ENCODE measurements at regions not wholly inside any gene's neighbourhood (a gene's known extent, or its start where the extent isn't known, plus 50 kb on each side); places are given as distances from the start of the nearest gene placed in this dataset.
A peak's percentile ranks its signal among the peaks of the same experiment; 100 is the strongest.

DNA sequence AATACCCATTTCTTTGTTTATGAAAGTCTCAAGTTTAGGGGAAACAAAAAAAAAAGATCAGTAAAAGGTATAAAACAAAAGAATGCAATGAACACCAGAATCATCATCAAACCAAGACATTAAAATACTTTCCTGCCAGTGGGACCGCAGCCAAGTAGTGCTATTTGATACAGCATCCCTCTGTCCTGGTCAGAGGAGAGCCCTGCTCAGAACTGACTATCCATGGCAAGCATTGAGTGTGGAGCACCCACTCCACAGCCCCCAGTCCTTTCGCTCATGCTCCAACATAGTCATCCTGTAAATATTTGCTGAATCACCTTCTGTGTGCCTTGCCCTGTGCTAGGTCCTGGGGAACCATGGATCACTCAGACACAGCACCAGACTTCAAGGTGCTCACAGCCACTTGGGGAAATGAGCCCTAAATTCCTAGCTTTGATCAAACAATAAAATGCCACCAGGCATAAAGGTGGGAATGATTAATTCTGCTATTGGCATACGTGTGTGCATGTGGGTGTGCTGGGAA, 213.6 kb upstream of the TBX20 start:
- CTCF ChIA-PET: no interaction called here
- H3K4me1 ChIP-seq (ENCODE audit: control insufficient read depth in 1 of 2, extremely low read depth in 1 of 2, insufficient read depth in 2 of 2, low read length in 2 of 2): no peaks in the 10 kb centered on the region
- H3K4me1 Mint-ChIP-seq: no peaks in the 10 kb centered on the region
- H3K36me3 Mint-ChIP-seq: no peaks in the 10 kb centered on the region
- ATAC-seq (replicated peaks in 1 of 4): no peak
- peaks cover 0 to 16% of the 10 kb centered on the region in 2 experiments for H3K27me3 ChIP-seq (replicated peaks in 1 of 2; ENCODE audit: control insufficient read depth in 2 of 2, extremely low read depth in 1 of 2, insufficient read depth in 2 of 2, low read length in 1 of 2)
- H3K9me3 Mint-ChIP-seq: peaks cover 0 to 5% (median 4%) of the 10 kb centered on the region in 3 donors
- no peak overlapping the region for H3K27ac Mint-ChIP-seq
- no peaks in the 10 kb centered on the region for H3K9me3 ChIP-seq
- H3K36me3 ChIP-seq (ENCODE audit: control insufficient read depth in 2 of 2, extremely low read depth in 1 of 2, insufficient read depth in 1 of 2, low read length in 1 of 2): no peaks in the 10 kb centered on the region
- peaks cover 24 to 31% of the 10 kb centered on the region in 2 donors for H3K27me3 Mint-ChIP-seq
- POLR2A ChIA-PET: no interaction called here
- no peak overlapping the region for H3K27ac ChIP-seq (ENCODE audit: low read length)
- no peak overlapping the region for H3K4me3 ChIP-seq (ENCODE audit: control insufficient read depth in 1 of 2, extremely low read depth in 1 of 2, low read length in 1 of 2)
- no peak overlapping the region for H3K4me3 Mint-ChIP-seq
- DNase-seq: no peak
- WGBS (ENCODE audit: insufficient coverage): 47% methylated on average over 3 of the region's 3 CpGs

DNA sequence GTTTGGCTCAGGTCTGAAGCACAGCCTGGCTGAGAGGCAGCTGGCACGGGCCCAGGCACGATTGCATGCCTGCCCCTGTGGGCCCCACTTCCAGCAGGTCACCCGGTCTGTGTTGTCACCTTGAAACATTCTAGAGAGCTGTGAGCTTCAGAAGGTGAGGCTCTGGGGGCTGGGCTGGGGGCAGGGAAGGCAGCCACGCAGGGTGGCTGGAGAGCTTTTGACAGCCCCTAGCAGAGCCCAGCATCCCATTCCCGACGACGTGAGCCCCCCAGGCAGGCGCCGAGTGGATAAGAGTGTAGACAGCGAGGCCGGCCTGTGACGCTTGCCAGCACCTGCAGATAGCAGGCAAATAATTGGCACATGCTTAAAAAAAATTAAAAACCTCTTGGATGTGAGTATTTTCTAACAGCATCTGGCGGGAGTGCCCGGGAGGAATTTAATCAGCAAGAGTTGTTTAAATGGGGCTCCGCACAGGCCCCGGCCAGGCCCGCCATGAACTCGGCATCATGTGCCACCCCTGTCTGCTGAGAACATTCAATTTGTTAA, 212.0 kb upstream of the TBX20 start:
- POLR2A ChIA-PET: no interaction called here
- no peaks in the 10 kb centered on the region for H3K9me3 ChIP-seq
- Mint-ChIP-seq H3K9me3 (peaks cover 0 to 5% (median 4%) of the 10 kb centered on the region in 3 donors), H3K4me1 (no peaks in the 10 kb centered on the region), H3K27me3 (peaks cover 24 to 31% of the 10 kb centered on the region in 2 donors), H3K36me3 (no peaks in the 10 kb centered on the region), H3K27ac (no peak overlapping the region), H3K4me3 (no peak overlapping the region)
- no peaks in the 10 kb centered on the region for H3K4me1 ChIP-seq (ENCODE audit: control insufficient read depth in 1 of 2, extremely low read depth in 1 of 2, insufficient read depth in 2 of 2, low read length in 2 of 2)
- H3K4me3 ChIP-seq (ENCODE audit: control insufficient read depth in 1 of 2, extremely low read depth in 1 of 2, low read length in 1 of 2): no peak overlapping the region
- peaks cover 0 to 24% of the 10 kb centered on the region in 2 experiments for H3K27me3 ChIP-seq (replicated peaks in 1 of 2; ENCODE audit: control insufficient read depth in 2 of 2, extremely low read depth in 1 of 2, insufficient read depth in 2 of 2, low read length in 1 of 2)
- 69% methylated on average over 10 of the region's 18 CpGs for WGBS (ENCODE audit: insufficient coverage)
- CTCF ChIA-PET: no interaction called here
- no peak for ATAC-seq (replicated peaks in 1 of 4)
- DNase-seq: no peak
- no peak overlapping the region for H3K27ac ChIP-seq (ENCODE audit: low read length)
- no peaks in the 10 kb centered on the region for H3K36me3 ChIP-seq (ENCODE audit: control insufficient read depth in 2 of 2, extremely low read depth in 1 of 2, insufficient read depth in 1 of 2, low read length in 1 of 2)

DNA sequence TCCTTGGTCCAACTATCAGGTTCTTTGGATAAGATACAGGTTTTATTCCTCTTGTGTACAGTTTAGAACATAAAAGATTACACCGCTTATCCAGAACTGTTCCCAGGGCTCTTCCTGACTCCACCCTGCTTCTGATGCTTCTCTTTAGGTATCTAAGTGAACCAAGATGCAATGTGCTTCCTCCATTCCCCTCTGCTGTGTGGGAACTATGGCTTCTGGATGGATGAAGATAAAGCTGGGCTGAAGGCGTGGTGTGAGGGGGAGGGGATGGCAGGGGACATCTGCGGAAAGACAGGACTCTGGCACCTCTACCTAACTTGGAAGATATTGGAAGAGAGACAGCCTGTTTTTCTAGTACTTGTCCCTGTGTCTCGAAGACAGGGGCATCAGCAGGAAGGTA, 209.9 kb upstream of the TBX20 start:
- H3K4me1 Mint-ChIP-seq: no peaks in the 10 kb centered on the region
- no CpG with 5 or more reads among the region's 4 CpGs for WGBS (ENCODE audit: insufficient coverage)
- DNase-seq: no peak
- ATAC-seq (replicated peaks in 1 of 4): no peak
- ChIA-PET CTCF (no interaction called here), POLR2A (no interaction called here)
- no peaks in the 10 kb centered on the region for H3K36me3 ChIP-seq (ENCODE audit: control insufficient read depth in 2 of 2, extremely low read depth in 1 of 2, insufficient read depth in 1 of 2, low read length in 1 of 2)
- no peaks in the 10 kb centered on the region for H3K9me3 ChIP-seq
- no peaks in the 10 kb centered on the region for H3K36me3 Mint-ChIP-seq
- H3K4me1 ChIP-seq (ENCODE audit: control insufficient read depth in 1 of 2, extremely low read depth in 1 of 2, insufficient read depth in 2 of 2, low read length in 2 of 2): no peaks in the 10 kb centered on the region
- H3K4me3 Mint-ChIP-seq: no peak overlapping the region
- H3K9me3 Mint-ChIP-seq: peaks cover 1 to 6% (median 5%) of the 10 kb centered on the region in 3 donors
- peaks cover 0 to 22% of the 10 kb centered on the region in 2 experiments for H3K27me3 ChIP-seq (replicated peaks in 1 of 2; ENCODE audit: control insufficient read depth in 2 of 2, extremely low read depth in 1 of 2, insufficient read depth in 2 of 2, low read length in 1 of 2)
- H3K27me3 Mint-ChIP-seq: peaks cover 16 to 29% of the 10 kb centered on the region in 2 donors
- no peak overlapping the region for H3K27ac ChIP-seq (ENCODE audit: low read length)
- H3K27ac Mint-ChIP-seq: no peak overlapping the region
- no peak overlapping the region for H3K4me3 ChIP-seq (ENCODE audit: control insufficient read depth in 1 of 2, extremely low read depth in 1 of 2, low read length in 1 of 2)

DNA sequence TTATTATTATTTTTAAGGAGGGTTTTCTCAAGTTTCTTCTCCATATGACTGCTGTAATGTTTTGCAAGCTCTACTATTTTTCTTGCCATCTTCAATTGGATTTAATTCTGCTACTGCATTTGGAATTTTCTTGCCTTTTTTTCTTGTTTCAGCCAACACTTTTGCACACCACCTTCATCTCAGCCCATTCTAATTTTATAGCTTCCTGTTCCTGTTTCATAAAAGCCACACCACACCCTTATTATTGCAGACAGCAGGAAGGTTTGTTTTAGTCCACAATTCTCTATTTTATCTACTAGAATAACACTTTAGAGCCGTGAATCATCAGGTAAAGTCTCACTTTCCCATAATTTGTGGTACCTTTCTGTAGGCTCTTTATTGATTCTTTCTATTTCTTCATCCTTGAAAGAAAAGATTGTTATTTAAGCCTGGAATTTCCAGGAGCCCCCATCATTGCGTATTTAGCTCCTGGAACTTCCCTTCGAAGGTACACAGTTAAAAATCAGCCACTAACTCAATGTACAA, 209.3 kb upstream of the TBX20 start:
- H3K9me3 Mint-ChIP-seq: peaks cover 6 to 11% (median 10%) of the 10 kb centered on the region in 3 donors
- DNase-seq (no peak), ATAC-seq (replicated peaks in 1 of 4) (no peak)
- H3K36me3 ChIP-seq (ENCODE audit: control insufficient read depth in 2 of 2, extremely low read depth in 1 of 2, insufficient read depth in 1 of 2, low read length in 1 of 2): no peaks in the 10 kb centered on the region
- H3K27ac ChIP-seq (ENCODE audit: low read length): no peak overlapping the region
- no peaks in the 10 kb centered on the region for H3K9me3 ChIP-seq
- no CpG with 5 or more reads among the region's 3 CpGs for WGBS (ENCODE audit: insufficient coverage)
- CTCF ChIA-PET: interaction anchor here in 1 of 2 donors (0.5 kb wide), 1 partner anchor 428 kb away, joined by 3 read pairs; no protein-coding TSS in a partner anchor
- POLR2A ChIA-PET: interaction anchor here in 1 of 2 donors (0.6 kb wide), 1 partner anchor 487 kb away, joined by 4 read pairs; no protein-coding TSS in a partner anchor
- no peak overlapping the region for H3K27ac Mint-ChIP-seq
- no peaks in the 10 kb centered on the region for H3K36me3 Mint-ChIP-seq
- peaks cover 13 to 25% of the 10 kb centered on the region in 2 donors for H3K27me3 Mint-ChIP-seq
- H3K4me3 Mint-ChIP-seq: no peak overlapping the region
- no peak overlapping the region for H3K4me3 ChIP-seq (ENCODE audit: control insufficient read depth in 1 of 2, extremely low read depth in 1 of 2, low read length in 1 of 2)
- no peaks in the 10 kb centered on the region for H3K4me1 ChIP-seq (ENCODE audit: control insufficient read depth in 1 of 2, extremely low read depth in 1 of 2, insufficient read depth in 2 of 2, low read length in 2 of 2)
- H3K4me1 Mint-ChIP-seq: no peaks in the 10 kb centered on the region
- peaks cover 0 to 22% of the 10 kb centered on the region in 2 experiments for H3K27me3 ChIP-seq (replicated peaks in 1 of 2; ENCODE audit: control insufficient read depth in 2 of 2, extremely low read depth in 1 of 2, insufficient read depth in 2 of 2, low read length in 1 of 2)

DNA sequence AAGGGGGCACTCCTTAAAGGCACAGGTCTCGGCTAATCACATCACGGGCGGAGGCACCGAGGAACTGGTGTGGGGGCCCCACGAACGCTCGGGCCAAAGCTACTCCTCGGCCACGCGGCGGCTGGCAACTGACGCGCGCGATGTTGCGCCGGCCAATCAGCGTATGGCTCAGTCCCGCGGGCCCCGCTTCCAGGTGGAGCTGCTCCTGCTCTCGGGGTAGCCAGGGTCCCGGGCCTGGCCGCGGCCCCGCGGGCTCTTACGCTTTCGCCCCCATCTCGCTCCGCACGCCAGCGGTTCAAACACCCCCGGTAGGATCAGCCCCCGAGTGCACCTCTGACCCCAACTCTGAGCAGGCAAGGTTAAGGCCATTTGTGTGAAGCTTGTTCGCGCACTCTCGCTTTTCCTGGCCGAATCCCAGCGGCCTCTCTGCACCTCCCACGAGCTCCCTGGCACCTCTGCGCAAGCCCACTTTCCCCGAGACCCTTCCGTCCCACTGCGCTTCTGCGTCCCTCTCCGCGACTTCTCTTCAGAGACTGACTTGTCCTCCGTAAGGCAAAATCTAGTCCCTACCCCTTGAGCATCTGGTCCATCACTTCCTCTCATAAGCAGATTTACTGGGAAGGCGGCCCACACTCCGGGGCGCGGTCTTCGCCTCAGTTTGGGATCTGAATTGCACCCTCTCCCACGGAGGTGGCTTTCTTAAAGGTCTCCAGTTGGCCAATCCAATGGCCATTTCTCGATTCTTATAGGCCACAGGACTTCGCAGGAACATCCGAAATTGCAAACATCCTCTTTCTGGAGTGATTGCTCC, 200.9 kb upstream of the TBX20 start:
- H3K4me1 ChIP-seq (ENCODE audit: control insufficient read depth in 1 of 2, extremely low read depth in 1 of 2, insufficient read depth in 2 of 2, low read length in 2 of 2): no peaks in the 10 kb centered on the region
- no peaks in the 10 kb centered on the region for H3K36me3 Mint-ChIP-seq
- no peak overlapping the region for H3K27ac Mint-ChIP-seq
- peaks cover 42 to 44% of the 10 kb centered on the region in 2 donors for H3K27me3 Mint-ChIP-seq
- WGBS (ENCODE audit: insufficient coverage): 21% methylated on average over 58 of the region's 58 CpGs
- H3K9me3 ChIP-seq: no peaks in the 10 kb centered on the region
- H3K4me3 Mint-ChIP-seq: peak overlapping the region in 1 of 3 donors; percentile 2
- ChIA-PET CTCF (no interaction called here), POLR2A (no interaction called here)
- DNase-seq (no peak), ATAC-seq (replicated peaks in 1 of 4) (no peak)
- peaks cover 2 to 6% (median 4%) of the 10 kb centered on the region in 3 donors for H3K4me1 Mint-ChIP-seq
- H3K4me3 ChIP-seq (ENCODE audit: control insufficient read depth in 1 of 2, extremely low read depth in 1 of 2, low read length in 1 of 2): no peak overlapping the region
- no peak overlapping the region for H3K27ac ChIP-seq (ENCODE audit: low read length)
- no peaks in the 10 kb centered on the region for H3K36me3 ChIP-seq (ENCODE audit: control insufficient read depth in 2 of 2, extremely low read depth in 1 of 2, insufficient read depth in 1 of 2, low read length in 1 of 2)
- H3K9me3 Mint-ChIP-seq: peaks cover 6 to 21% (median 14%) of the 10 kb centered on the region in 3 donors
- peaks cover 6 to 9% of the 10 kb centered on the region in 2 experiments for H3K27me3 ChIP-seq (replicated peaks in 1 of 2; ENCODE audit: control insufficient read depth in 2 of 2, extremely low read depth in 1 of 2, insufficient read depth in 2 of 2, low read length in 1 of 2)

DNA sequence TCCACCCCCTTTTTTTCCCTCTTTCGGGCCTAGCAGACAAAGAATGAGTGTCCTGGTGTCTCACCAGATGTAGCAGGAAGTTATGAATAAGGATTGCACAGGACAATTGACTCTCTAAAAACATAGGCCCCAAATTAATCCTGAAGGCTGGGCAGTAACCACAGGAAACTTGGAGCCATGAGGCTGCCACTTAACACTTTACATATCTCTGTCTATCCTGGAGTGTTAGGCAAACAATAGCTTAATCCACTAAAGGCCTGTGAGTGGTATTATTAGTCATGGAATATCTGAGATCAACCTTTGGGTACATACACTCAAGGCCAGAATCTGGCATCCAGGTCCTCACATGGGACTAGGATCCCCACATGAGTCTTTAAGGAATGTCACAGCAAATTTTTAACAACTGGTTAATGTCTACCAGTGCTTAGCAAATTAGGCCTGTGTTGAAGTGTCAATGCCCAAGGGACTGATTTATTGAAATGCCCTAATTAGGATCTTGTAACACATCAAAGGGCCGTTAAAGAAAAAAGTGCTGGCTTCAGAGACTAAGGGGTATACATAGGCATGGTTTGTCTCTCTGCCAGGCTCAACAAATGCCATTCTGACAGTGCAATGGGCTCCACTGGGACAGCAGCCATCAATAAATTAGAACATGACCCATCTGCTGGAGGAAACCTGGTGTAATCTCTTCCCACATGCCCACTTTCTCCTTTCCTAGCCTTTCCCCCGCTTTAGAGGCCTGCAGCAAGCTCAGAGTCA, 196.7 kb upstream of the TBX20 start:
- H3K9me3 ChIP-seq: no peaks in the 10 kb centered on the region
- no peak overlapping the region for H3K27ac Mint-ChIP-seq
- H3K9me3 Mint-ChIP-seq: no peaks in the 10 kb centered on the region
- no peaks in the 10 kb centered on the region for H3K36me3 ChIP-seq (ENCODE audit: control insufficient read depth in 2 of 2, extremely low read depth in 1 of 2, insufficient read depth in 1 of 2, low read length in 1 of 2)
- H3K36me3 Mint-ChIP-seq: no peaks in the 10 kb centered on the region
- CTCF ChIA-PET: no interaction called here
- H3K27me3 ChIP-seq (replicated peaks in 1 of 2; ENCODE audit: control insufficient read depth in 2 of 2, extremely low read depth in 1 of 2, insufficient read depth in 2 of 2, low read length in 1 of 2): peaks cover 5 to 9% of the 10 kb centered on the region in 2 experiments
- no peak overlapping the region for H3K4me3 ChIP-seq (ENCODE audit: control insufficient read depth in 1 of 2, extremely low read depth in 1 of 2, low read length in 1 of 2)
- POLR2A ChIA-PET: no interaction called here
- no peak for DNase-seq
- H3K27ac ChIP-seq (ENCODE audit: low read length): no peak overlapping the region
- no peak overlapping the region for H3K4me3 Mint-ChIP-seq
- 53% methylated on average over 2 of the region's 3 CpGs for WGBS (ENCODE audit: insufficient coverage)
- peaks cover 36 to 44% of the 10 kb centered on the region in 2 donors for H3K27me3 Mint-ChIP-seq
- H3K4me1 Mint-ChIP-seq: peaks cover 2 to 6% (median 4%) of the 10 kb centered on the region in 3 donors
- H3K4me1 ChIP-seq (ENCODE audit: control insufficient read depth in 1 of 2, extremely low read depth in 1 of 2, insufficient read depth in 2 of 2, low read length in 2 of 2): no peaks in the 10 kb centered on the region
- no peak for ATAC-seq (replicated peaks in 1 of 4)

Measured in T-cell (primary cell).